GM19193 (cell line): ENCODE measurements at regions not wholly inside any gene's neighbourhood (a gene's known extent, or its start where the extent isn't known, plus 50 kb on each side); places are given as distances from the start of the nearest gene placed in this dataset.

Experiments used
- POLR2A ChIP-seq: IDR thresholded peaks from 4 replicates; pipeline ENCODE4 v1.6.1; 2011; ENCODE audit not compliant: insufficient read depth, insufficient read length; ENCODE audit errors: extremely low read depth

DNA sequence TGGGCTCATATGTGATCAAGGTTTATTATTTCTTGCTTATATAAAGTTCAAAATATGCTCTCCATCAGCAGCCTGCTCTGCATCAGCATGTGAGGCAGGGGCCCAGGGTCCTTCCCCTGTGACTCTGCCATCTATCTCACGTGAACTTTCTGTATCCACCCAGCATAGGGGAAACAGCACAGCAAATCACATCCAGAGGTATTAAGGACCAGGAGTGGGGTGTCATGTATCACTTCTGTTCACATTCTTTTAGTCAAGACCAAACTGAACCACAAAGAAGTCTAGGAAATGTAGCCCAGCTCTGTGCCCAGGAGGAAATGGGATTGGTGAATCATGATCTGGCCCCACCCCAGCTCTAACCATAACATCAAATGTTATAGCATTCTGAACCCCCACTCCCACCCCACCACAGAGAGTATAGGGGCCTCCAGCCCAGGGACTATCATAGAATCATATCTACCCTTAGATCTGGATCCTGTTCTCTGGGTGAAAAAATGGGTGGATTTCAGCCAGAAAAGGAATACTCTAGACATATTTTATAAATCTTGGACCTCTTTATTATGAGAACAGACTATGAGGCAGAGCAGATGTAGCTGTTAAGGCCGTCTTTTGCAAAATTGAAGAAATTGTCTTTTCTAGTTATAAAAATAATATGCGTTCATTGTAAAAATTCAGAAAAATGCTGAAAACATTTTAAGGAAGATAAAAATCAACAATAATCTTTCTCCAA is 473.7 kb downstream of the ARHGEF28 start:
- no peak for TF ChIP-seq POLR2A

DNA sequence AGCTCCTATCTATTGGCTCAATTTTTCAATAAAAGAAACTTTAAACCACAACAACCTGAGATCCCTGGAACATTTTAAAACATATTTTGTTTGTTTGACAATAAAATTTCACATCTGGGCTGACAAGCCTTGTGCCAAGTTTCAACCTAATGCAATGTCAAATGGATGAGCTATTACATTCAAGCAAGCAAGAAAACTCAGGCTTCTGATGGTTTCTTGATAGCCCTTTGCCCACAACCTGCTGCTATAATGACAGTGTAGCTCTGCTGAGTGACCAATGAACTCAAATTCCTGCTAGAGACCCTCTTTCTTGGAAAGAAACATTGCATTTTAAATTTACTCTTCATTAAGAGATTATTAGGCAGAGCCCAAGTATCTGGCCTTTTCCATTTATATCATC is 472.9 kb downstream of the ARHGEF28 start:
- no peak for TF ChIP-seq POLR2A

DNA sequence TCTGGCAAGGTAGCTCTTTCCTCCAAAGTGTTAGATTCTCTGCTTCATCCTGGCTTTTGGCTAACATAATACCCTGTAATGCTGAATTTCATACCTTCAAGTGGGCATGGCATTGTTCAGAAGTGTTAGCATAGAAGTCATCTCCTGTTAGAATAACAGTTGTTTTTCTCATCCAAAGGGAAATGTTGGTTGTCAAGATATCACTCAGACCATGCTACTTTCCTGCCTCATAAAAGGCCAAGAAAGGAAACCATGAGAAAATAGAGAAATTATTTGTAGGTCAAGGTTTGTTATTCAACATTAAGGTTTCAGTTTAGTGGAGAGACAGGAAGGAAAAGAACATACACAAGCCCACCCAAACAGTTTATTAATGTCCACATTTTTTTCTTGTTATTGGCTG is 472.5 kb downstream of the ARHGEF28 start:
- no peak for TF ChIP-seq POLR2A

DNA sequence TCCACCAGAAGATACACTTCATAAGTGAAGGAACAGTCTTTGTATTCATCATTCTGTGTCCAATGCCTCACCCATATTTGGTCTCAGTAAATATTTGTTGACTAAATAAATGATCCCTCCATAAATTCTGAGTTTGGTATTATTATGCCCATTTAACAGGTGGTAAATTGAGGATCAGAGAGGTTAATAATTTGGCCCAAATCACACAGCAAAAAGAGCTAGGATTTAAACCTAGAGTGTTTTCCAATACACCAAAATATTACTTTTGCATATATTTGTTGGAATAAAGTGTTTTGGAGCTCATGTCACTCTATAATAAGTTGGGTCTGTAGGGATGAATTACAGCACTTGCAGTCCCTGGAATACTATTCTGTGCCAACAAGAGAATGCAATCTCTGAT is 470.3 kb downstream of the ARHGEF28 start:
- no peak for TF ChIP-seq POLR2A

DNA sequence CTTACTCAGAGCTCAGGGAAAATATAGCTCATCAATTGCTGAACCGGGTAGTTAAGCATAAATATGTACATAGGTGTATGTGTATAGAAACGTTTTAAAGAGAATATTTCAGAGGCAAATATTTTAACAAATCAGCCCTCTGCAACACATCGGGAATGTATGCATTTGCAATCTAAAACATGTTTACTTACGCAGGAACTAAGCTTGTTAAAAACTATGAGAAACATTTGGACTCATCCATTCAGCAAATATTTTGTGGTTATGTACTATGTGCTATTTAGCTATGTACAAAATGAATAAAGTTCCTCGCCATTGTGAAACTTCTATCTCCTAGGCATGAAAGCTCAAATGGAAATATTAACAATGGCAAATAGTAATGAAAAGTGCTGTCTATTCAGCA is 469.9 kb downstream of the ARHGEF28 start:
- no peak for TF ChIP-seq POLR2A

DNA sequence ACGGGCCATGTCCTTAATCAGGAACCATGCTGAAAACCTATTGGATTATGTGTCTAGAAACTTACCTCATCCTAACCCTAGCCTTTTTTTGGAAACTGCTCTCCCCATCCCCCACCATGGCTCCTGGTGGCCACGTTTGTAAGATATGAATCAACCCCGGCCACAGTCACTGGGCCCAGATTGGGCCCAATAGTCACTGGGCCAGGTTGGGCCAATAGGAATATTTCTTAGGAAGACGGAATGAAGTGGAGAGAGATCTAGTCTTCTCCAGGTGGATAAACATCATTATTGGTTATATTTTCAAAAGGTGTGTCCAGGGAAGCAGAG is 468.7 kb downstream of the ARHGEF28 start:
- TF ChIP-seq POLR2A: no peak

DNA sequence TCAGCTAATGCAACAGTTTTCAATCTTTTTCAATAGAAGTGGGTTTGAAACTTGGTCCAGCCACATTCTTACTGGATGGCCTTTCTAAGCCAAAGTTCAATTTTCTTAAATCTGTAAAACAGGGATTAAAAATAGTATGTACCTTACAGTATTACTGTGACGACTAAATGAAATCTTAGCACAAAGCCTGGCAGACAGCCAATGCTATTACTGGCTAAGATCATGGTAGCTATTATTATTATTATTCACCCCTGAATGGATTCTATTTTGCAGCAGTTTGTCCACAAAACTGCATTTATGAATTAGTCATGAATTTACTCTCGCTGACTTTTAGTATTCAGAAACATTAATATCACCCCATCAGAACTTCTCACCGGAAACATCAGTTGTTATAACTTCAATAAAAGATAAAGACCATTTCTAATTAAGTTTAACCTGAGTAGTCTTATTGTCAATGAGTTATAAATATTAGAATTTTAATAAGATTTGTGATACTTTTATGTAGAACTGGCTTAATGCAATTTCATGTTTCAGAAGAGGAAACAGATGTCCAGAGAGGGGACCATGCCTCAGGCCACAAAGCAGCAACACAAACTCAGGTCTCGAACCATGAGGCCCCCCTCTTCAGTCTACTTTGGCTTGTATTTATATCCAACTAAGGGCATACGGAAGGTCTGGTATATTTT is 468.2 kb downstream of the ARHGEF28 start:
- TF ChIP-seq POLR2A: no peak

DNA sequence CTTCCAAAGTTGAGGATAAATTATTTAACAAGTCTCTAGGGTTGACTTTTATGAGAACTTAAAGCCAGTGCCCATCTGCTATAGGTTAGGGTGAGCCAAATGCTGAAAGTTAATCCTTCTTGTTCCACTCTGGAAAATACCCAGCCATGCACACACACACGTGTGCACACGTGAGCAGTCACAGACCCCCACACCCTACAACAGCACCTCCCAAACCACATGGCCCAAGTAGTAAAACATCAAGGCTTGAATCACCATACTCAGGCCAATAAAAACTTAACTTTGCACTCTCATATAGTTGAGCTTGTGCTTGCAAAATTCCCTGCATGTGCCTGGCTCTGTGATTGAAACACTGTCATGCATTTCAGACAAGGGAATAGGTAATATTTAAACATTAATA is 467.6 kb downstream of the ARHGEF28 start:
- TF ChIP-seq POLR2A: no peak

DNA sequence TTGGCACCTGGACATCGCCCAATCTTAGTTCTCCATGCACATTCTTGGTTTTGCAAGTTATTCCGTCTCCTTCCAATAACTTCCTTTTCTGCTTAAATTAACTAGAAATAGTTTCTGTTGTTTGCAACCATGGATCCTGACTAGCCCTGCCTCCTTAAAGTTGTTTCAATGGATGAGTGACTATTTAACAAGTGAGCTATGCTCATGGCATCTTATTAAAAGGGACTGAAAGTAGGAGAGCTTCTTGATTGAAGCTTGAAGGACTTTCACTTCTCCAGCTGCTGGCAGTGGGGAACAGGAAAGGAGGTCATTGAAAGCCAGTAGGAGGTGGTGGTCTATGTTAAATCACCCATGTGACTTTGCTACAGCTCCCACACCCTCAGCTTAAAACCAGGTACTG is 466.8 kb downstream of the ARHGEF28 start:
- TF ChIP-seq POLR2A: no peak

DNA sequence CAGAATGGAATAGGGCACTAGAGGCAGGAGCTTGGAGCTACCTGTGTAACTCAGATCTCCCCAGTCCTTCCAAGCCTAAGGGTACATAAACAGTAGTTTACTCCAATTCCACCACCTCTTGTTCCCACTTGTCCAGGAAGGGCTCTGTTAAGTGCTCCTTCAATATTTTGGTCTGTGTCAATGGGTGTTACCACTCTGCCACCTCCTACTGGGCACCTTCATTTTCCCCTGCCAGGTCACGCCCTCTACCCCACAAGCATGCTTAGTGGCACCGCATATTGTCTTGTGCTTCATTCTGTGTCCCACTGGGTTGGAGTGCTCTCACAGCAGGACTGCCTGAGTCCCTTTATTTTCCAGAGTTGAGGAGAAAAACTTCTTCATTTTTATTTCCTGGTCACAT is 459.8 kb downstream of the ARHGEF28 start:
- no peak for TF ChIP-seq POLR2A

DNA sequence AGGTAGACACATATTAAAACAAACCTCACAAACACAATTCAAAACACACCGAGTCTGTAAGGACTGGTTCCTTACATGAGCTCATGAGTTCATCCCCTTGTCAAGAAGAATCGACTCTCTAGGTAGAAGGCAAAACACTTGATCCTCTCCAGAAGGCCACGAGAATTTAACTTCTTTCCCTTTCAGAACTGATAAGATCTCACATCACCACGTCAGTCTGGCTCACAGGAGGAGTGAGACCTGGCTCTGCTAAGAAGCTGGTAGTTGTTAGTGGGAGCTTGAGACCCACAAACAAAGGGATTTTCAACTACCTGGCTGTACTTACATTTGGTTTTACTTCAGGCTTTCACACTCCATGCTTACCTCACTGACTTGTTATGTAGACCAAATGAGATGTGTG is 459.2 kb downstream of the ARHGEF28 start:
- TF ChIP-seq POLR2A: no peak

DNA sequence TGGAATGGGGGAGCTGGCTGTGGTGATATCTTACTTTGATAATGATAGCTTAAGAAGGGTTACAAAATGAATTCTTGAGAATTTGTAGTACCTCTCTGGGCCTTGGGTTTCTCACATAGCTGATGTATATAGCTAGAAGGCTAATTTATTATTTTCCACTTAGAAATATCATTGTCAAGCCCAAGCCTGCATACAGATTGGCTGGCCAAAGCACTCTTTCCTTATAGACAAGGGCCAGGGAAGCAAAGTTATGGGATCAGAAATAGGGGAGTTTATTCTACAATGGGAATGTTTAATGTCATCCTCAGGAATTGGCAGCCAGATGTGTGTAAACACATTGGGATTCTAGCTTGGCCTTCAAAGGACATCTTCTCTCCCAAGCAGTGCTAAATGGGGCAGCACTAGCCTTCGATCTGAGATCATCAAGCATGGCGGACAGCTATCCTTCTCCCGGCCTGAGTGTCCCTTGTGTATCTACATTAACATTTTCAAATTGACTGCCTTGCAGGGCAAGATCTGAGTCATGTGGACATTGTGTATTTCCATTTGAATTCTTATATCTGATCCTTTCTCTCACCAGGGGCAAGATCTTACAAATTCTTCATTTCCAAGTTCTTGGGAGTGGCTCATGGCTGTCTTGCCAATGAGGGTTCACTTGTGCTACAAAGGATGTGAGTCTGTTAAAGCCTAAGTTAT is 457.2 kb downstream of the ARHGEF28 start:
- TF ChIP-seq POLR2A: no peak

DNA sequence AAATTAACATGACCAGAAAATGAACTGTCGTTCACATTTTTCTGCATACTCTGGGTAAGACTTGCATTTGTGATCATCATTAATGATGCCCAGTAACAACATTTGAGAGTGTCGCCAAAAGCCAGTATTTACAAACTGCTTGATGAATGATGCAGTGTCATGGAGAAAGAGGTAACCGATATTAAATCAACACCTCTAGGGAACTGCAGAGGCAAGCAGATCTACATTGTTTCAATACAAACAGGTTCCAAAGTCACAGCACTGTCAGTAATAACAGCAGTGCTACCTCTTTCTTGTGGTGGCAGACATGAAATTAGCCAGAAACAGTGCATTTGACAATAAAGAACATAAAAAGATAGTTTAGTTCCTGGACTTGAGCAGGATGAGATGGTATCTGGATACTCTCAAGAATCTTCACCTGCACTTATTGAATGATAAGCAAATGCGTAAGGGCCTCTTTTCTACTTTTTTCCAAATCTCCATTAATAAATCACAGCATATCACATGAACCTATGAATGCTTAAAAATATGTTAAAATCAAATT is 456.6 kb downstream of the ARHGEF28 start:
- TF ChIP-seq POLR2A: no peak

DNA sequence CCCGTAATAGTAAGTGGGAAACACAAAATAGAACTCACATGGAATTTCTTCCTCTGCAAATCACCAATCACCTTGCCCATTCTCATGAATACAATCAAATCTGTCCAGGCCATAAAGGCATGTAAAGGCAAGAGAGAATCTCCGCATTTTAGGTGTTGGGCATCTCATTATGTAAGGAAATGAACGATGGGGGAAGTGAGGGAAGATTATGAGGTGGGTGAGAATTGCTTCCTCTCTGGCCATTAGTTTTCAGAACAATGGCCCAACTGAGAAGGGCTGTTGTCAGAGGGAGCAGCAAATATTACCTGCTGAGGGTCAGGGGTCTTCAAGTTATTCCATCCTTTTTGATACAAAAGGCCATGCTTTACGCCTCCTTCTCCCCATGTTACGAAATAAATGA is 455.1 kb downstream of the ARHGEF28 start:
- TF ChIP-seq POLR2A: no peak

DNA sequence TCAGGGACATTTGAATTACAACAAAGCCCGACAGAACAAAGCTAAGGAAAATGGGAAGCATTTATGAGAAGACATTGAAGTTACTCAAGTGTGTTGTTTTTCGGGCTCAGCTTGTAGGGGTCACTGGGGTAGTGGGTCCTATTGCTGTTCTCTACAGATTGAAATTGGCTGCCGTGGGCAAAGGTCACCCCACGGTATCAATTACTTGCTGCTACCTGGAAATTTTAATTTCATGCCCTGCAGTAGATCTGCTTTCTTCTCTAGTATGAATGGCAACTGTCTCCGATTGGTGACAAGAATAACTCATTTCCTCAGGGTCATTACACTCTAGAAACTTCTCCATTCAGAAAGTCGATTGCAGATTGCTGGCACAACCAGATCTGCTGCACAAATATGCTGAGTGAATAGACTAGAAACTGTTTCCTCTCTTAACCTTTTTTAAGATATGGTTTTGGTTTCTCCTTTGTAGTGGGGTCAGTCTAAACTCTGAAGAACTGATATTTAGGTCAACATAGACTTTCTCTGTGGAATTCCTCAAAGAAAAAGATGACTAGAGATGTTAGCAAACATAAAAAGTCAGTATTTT is 454.1 kb downstream of the ARHGEF28 start:
- TF ChIP-seq POLR2A: no peak
